OCI-LY3 (cell line): ENCODE measurements at regions not wholly inside any gene's neighbourhood (a gene's known extent, or its start where the extent isn't known, plus 50 kb on each side); places are given as distances from the start of the nearest gene placed in this dataset.

ENCODE experiments used
- H2AFZ ChIP-seq: fragments of 200-600, 300-600 bp; shearing (Covaris generic); 2 replicates; pipeline ENCODE4 v1.6.0; 2014; ENCODE audit warnings: antibody characterized with exemption, low read depth, low read length
- H3K27ac ChIP-seq: fragments of 200-600, 300-600 bp; sonication (generic); 2 replicates; pipeline ENCODE4 v1.5.1; 2014; ENCODE audit warnings: mild to moderate bottlenecking, low read length, moderate library complexity, mixed read lengths
- H3K27me3 ChIP-seq: fragments of 200-600, 300-600 bp; sonication (generic); 2 replicates; pipeline ENCODE4 v1.6.1; 2014; ENCODE audit warnings: low read depth, low read length, mixed read lengths
- H3K36me3 ChIP-seq: fragments of 200-600, 300-600 bp; sonication (generic); replicated peaks from 2 replicates; pipeline ENCODE3; 2014; ENCODE audit warnings: low read depth, low read length, mixed read lengths
- H3K4me1 ChIP-seq: fragments of 300-600, 200-600 bp; sonication (generic); 2 replicates; pipeline ENCODE4 v1.6.1; 2014; ENCODE audit warnings: low read length, mixed read lengths
- H3K4me2 ChIP-seq: fragments of 200-600, 300-600 bp; sonication (generic); 2 replicates; pipeline ENCODE4 v1.6.1; 2014; ENCODE audit warnings: low read length, mixed read lengths
- H3K4me3 ChIP-seq: fragments of 300-600, 200-600 bp; sonication (generic); 2 replicates; pipeline ENCODE4 v1.5.1; 2014; ENCODE audit warnings: antibody characterized with exemption, mild to moderate bottlenecking, low read length, moderate library complexity
- H3K79me2 ChIP-seq: fragments of 300-600, 200-600 bp; shearing (Covaris generic); 2 replicates; pipeline ENCODE4 v1.6.1; 2014; ENCODE audit warnings: mild to moderate bottlenecking, low read length, mixed read lengths
- H3K9ac ChIP-seq: fragments of 300-600, 200-600 bp; shearing (Covaris generic); 2 replicates; pipeline ENCODE4 v1.6.0; 2014; ENCODE audit warnings: mild to moderate bottlenecking, low read length, moderate library complexity
- H3K9me3 ChIP-seq: fragments of 200-600, 300-600 bp; shearing (Covaris generic); 2 replicates; pipeline ENCODE4 v1.6.1; 2014; ENCODE audit warnings: low read length, mixed read lengths; ENCODE audit not compliant: insufficient read depth
- H4K20me1 ChIP-seq: fragments of 200-600, 300-600 bp; sonication (generic); 2 replicates; pipeline ENCODE4 v1.6.1; 2016; ENCODE audit warnings: low read length, mixed read lengths; ENCODE audit not compliant: insufficient read depth
- CTCF ChIP-seq: fragments of 200-600, 300-600 bp; sonication (generic); IDR thresholded peaks from 2 replicates; pipeline ENCODE4 v1.5.1; 2014; ENCODE audit warnings: antibody characterized with exemption, low read length, low read depth
- EZH2phosphoT487 ChIP-seq: fragments of 200-600 bp; shearing (Covaris generic); IDR thresholded peaks from 2 replicates; pipeline ENCODE4 v1.6.1; 2018; ENCODE audit warnings: antibody characterized with exemption, mixed run types, low read depth

- H3K9ac ChIP-seq: no peak overlapping the region
- H3K9me3 ChIP-seq: no peaks in the 10 kb centered on the region
- no peaks in the 10 kb centered on the region for H3K36me3 ChIP-seq
- no peaks in the 10 kb centered on the region for H3K27me3 ChIP-seq
- no peak for TF ChIP-seq EZH2phosphoT487
- no peak for TF ChIP-seq CTCF
- no peak overlapping the region for H3K4me2 ChIP-seq
- no peak overlapping the region for H2AFZ ChIP-seq
- no peaks in the 10 kb centered on the region for H4K20me1 ChIP-seq
- H3K4me1 ChIP-seq: 0 out of 2 replicates have a peak, but pooled peaks cover 7% of the 10 kb centered on the region
- H3K27ac ChIP-seq: no peak overlapping the region
- no peak overlapping the region for H3K4me3 ChIP-seq
- no peaks in the 10 kb centered on the region for H3K79me2 ChIP-seq
Measured at GRCh38 chr9:23630488-23630887, 195.6 kb downstream of the ELAVL2 start.

DNA sequence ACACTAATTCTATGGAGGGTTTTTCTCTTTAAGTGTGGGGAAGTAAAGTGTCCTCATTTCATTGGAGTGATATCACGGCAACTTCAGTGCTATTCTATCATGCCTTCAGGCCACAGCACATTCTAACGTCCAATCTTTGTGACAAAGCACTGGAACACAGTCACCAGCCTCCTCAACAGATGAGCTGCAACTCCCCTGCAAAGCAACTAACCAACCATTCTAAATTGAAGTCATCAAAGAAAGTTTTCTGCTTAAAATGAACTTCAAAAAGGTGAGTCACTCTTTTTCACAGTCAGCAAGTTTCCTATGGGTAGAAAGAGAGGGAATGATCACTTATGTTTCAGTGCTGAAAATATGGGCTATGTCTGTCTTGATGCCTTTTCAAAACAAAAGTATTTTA is 190.8 kb downstream of the ELAVL2 start:
- no peak overlapping the region for H3K9ac ChIP-seq
- H2AFZ ChIP-seq: no peak overlapping the region
- no peak for TF ChIP-seq CTCF
- no peak for TF ChIP-seq EZH2phosphoT487
- no peaks in the 10 kb centered on the region for H3K9me3 ChIP-seq
- no peak overlapping the region for H3K4me2 ChIP-seq
- peaks cover 10% of the 10 kb centered on the region for H3K4me1 ChIP-seq
- no peak overlapping the region for H3K4me3 ChIP-seq
- H3K27me3 ChIP-seq: no peaks in the 10 kb centered on the region
- H3K79me2 ChIP-seq: no peaks in the 10 kb centered on the region
- H4K20me1 ChIP-seq: no peaks in the 10 kb centered on the region
- H3K36me3 ChIP-seq: no peaks in the 10 kb centered on the region
- H3K27ac ChIP-seq: no peak overlapping the region

DNA sequence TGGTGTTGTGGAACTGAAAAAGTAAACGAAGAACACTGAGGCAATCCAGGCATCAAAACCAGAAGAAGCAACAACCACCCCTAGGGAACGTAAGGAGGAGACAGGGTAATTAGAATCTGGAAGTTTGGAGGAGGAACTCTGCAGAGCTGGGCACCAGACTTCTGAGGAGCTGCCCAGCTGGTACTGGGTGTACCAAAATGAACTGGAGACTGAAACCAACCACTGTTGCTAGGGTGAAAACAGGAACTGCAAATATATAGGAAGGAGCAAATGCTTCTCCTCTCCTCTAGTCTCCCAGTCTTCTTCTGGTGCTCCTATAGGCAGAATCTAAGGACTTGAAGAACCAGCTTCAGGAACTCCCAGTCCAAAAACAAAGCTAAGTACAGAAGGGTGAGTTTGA is 189.8 kb downstream of the ELAVL2 start:
- no peak overlapping the region for H3K4me2 ChIP-seq

DNA sequence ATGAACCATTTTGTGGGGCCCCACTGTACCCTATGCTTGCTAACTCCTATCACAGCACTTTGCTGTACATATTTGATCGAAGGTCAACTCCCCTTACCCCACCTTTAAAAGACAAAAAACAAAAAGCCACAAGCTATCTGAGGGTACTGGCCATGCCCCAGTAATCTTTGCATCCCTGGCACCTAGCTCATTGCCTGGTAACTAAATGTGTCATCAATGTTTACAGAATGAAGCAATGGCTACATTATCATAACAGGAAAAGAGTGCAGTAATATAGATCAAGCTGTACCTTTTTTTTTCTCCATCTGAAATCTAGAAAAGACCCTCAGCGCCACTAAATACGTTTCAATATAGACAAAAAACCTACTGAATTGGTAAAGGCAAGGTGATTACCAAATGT is 188.0 kb downstream of the ELAVL2 start:
- no peak for TF ChIP-seq CTCF
- no peak for TF ChIP-seq EZH2phosphoT487
- no peak overlapping the region for H2AFZ ChIP-seq
- H3K4me2 ChIP-seq: no peak overlapping the region
- H3K36me3 ChIP-seq: no peaks in the 10 kb centered on the region
- no peaks in the 10 kb centered on the region for H4K20me1 ChIP-seq
- no peak overlapping the region for H3K27ac ChIP-seq
- no peak overlapping the region for H3K4me3 ChIP-seq
- no peaks in the 10 kb centered on the region for H3K79me2 ChIP-seq
- H3K9ac ChIP-seq: no peak overlapping the region
- no peaks in the 10 kb centered on the region for H3K9me3 ChIP-seq
- no peaks in the 10 kb centered on the region for H3K27me3 ChIP-seq
- peaks cover 10% of the 10 kb centered on the region for H3K4me1 ChIP-seq

More for the DNA sequence above, 189.8 kb downstream of the ELAVL2 start:
- Histone ChIP-seq H3K4me3 (no peak overlapping the region), H3K27ac (no peak overlapping the region), H3K4me1 (peaks cover 10% of the 10 kb centered on the region), H2AFZ (peak overlapping the region; percentile 8; the same call in 1 of the 2 replicates), H4K20me1 (no peaks in the 10 kb centered on the region), H3K36me3 (no peaks in the 10 kb centered on the region), H3K9me3 (no peaks in the 10 kb centered on the region), H3K9ac (no peak overlapping the region), H3K27me3 (no peaks in the 10 kb centered on the region), H3K79me2 (no peaks in the 10 kb centered on the region)
- TF ChIP-seq CTCF: no peak
- TF ChIP-seq EZH2phosphoT487: no peak
